ENCODE measurements at regions not wholly inside any gene's neighbourhood (a gene's known extent, or its start where the extent isn't known, plus 50 kb on each side); places are given as distances from the start of the nearest gene placed in this dataset.

DNA sequence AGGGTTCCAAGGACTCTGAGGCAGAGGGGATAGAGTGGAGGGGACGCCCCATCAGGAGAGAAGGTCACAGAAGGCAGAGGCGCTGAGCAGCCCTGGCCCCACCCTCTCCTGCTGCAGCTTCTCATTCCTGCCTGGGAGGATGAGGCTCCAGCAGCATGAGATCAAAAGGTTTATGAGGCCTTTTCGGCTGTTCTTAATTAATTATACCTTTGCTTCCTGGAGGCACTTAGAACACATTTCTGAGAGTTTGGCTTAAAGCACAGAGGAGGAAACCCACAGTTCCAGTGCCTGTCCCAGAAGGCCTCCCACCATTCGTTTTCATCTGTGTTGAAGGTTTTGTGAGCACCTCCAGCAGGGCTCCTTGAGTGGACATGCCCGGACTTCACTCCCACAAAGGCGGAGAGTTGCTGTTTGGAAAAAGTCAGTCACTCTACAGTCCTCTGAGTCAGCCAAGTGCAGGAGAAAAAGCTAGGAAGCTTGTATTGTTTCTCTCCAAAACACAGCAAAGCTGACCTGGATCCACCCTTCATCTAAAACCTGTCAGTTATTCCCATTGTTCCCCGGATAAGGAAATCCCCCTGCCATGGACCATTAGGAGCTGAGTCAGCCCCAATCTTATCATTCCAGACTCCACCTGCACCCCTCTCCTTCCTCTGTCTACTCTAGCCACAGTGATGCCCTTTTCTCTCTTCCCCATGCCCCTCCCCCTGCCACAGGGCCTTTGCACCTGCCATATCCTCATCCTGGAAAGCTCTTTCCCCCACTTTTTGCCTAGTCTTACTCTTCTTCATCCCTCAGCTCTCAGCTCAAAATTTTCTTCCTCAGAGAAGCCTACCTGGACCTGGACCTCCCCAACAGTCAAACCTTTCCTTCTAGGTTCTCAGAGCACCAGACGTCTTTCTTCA lies 276.8 kb downstream of the FBXW7 start:
- no peak for TF ChIP-seq SIN3A (IDR thresholded peaks at IDR 0.05; ENCODE audit: borderline replicate concordance, insufficient read depth, low read length)
- TF ChIP-seq POLR2AphosphoS5 (IDR thresholded peaks at IDR 0.05; ENCODE audit: low read depth, low read length) = no peak
- TF ChIP-seq, protein P1, sequence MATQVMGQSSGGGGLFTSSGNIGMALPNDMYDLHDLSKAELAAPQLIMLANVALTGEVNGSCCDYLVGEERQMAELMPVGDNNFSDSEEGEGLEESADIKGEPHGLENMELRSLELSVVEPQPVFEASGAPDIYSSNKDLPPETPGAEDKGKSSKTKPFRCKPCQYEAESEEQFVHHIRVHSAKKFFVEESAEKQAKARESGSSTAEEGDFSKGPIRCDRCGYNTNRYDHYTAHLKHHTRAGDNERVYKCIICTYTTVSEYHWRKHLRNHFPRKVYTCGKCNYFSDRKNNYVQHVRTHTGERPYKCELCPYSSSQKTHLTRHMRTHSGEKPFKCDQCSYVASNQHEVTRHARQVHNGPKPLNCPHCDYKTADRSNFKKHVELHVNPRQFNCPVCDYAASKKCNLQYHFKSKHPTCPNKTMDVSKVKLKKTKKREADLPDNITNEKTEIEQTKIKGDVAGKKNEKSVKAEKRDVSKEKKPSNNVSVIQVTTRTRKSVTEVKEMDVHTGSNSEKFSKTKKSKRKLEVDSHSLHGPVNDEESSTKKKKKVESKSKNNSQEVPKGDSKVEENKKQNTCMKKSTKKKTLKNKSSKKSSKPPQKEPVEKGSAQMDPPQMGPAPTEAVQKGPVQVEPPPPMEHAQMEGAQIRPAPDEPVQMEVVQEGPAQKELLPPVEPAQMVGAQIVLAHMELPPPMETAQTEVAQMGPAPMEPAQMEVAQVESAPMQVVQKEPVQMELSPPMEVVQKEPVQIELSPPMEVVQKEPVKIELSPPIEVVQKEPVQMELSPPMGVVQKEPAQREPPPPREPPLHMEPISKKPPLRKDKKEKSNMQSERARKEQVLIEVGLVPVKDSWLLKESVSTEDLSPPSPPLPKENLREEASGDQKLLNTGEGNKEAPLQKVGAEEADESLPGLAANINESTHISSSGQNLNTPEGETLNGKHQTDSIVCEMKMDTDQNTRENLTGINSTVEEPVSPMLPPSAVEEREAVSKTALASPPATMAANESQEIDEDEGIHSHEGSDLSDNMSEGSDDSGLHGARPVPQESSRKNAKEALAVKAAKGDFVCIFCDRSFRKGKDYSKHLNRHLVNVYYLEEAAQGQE (IDR thresholded peaks at IDR 0.05; ENCODE audit: insufficient read depth in 1 of 2, low read depth in 2 of 2, low read length in 2 of 2) = no peak

Data from PFSK-1 (cell line).